Gastroesophageal sphincter (tissue), 4 donors: ENCODE measurements at regions not wholly inside any gene's neighbourhood (a gene's known extent, or its start where the extent isn't known, plus 50 kb on each side); places are given as distances from the start of the nearest gene placed in this dataset.

Experiments used
- ATAC-seq: fragments of 150-250 bp; one replicate; pipeline ENCODE4 v1.9.1; 2016; ENCODE audit warnings: mild to moderate bottlenecking, moderate library complexity
- H3K27ac ChIP-seq, 4 donors: fragments of 200-600 bp; sonication (generic) in 3 of 4; 1 replicate in 3 of 4; 2 replicates in 1 of 4; pipeline ENCODE4 v1.5.1; 2016 to 2019
- H3K27me3 ChIP-seq: fragments of 200-600 bp; sonication (generic); one replicate; pipeline ENCODE4 v1.5.1; 2019
- H3K36me3 ChIP-seq, 2 donors: fragments of 200-600 bp; sonication (generic); one replicate each; pipeline ENCODE4 v1.5.1; 2019; ENCODE audit warnings: control low read depth in 1 of 2
- H3K4me1 ChIP-seq, 3 donors: fragments of 200-600 bp; sonication (generic); 1 replicate in 2 of 3; 2 replicates in 1 of 3; pipeline ENCODE4 v1.5.1; 2016 to 2019; ENCODE audit warnings: control low read depth in 2 of 3
- H3K4me3 ChIP-seq, 2 donors: fragments of 200-600 bp; sonication (generic); one replicate each; pipeline ENCODE4 v1.5.1; 2019; ENCODE audit warnings: mild to moderate bottlenecking in 1 of 2, moderate library complexity in 1 of 2
- H3K9me3 ChIP-seq, 3 donors: fragments of 200-600 bp; sonication (generic); one replicate each; pipeline ENCODE4 v1.5.1; 2017 to 2019; ENCODE audit warnings: control low read depth in 2 of 3
- EP300 ChIP-seq: sonication (generic); formaldehyde crosslinking; IDR thresholded peaks from one replicate; pipeline ENCODE4 v1.6.1; 2017; ENCODE audit warnings: antibody characterized with exemption, mild to moderate bottlenecking
- POLR2A ChIP-seq, 2 donors: fragments of 450-650 bp; IDR thresholded peaks; one replicate each; pipeline ENCODE4 v1.6.1; 2017; ENCODE audit warnings: antibody characterized with exemption in 2 of 2, mild to moderate bottlenecking in 2 of 2, moderate library complexity in 1 of 2
- POLR2AphosphoS5 ChIP-seq: sonication (generic); formaldehyde crosslinking; IDR thresholded peaks from one replicate; pipeline ENCODE4 v1.6.1; 2017; ENCODE audit warnings: antibody characterized with exemption
- WGBS, 2 donors: methylation state at CpG; one replicate each; pipeline ENCODE4 v1.1.5; 2018; ENCODE audit warnings: low coverage in 1 of 2; 5-methylcytosine and 5-hydroxymethylcytosine counted together
- TF ChIP-seq, protein P1 (sequence below), 4 experiments: fragments of 200-600 bp in 2 of 4; fragments of 450-650 bp in 2 of 4; sonication (generic) in 1 of 4; IDR thresholded peaks; one replicate each; pipeline ENCODE4 v1.5.1; 2017 to 2019; ENCODE audit warnings: antibody characterized with exemption in 4 of 4, mild to moderate bottlenecking in 2 of 4, moderate library complexity in 2 of 4

DNA sequence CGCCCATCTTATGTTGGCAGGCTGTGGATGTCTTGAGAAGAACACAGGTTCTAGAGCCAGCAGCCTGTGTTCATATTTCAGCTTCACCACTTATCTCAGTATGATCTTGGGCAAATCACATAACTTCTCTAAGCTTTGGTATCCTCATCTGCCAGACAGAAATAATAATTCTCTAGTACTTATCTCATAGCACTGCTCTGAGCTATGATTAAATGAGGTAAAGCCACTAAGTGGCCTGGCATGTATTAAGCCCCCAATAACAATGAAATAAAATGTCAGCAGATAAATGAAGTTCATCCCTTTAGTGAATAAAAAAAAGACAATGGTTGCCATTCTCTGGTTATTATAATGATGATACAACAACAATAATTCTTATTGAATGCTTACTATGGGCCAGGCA is 104.9 kb upstream of the EEA1 start:
- ATAC-seq: no peak
- TF ChIP-seq, protein P1, sequence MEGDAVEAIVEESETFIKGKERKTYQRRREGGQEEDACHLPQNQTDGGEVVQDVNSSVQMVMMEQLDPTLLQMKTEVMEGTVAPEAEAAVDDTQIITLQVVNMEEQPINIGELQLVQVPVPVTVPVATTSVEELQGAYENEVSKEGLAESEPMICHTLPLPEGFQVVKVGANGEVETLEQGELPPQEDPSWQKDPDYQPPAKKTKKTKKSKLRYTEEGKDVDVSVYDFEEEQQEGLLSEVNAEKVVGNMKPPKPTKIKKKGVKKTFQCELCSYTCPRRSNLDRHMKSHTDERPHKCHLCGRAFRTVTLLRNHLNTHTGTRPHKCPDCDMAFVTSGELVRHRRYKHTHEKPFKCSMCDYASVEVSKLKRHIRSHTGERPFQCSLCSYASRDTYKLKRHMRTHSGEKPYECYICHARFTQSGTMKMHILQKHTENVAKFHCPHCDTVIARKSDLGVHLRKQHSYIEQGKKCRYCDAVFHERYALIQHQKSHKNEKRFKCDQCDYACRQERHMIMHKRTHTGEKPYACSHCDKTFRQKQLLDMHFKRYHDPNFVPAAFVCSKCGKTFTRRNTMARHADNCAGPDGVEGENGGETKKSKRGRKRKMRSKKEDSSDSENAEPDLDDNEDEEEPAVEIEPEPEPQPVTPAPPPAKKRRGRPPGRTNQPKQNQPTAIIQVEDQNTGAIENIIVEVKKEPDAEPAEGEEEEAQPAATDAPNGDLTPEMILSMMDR (IDR thresholded peaks at IDR 0.05): no peak
- TF ChIP-seq EP300 (no peak), POLR2AphosphoS5 (no peak), POLR2A (IDR thresholded peaks at IDR 0.05) (no peak)

DNA sequence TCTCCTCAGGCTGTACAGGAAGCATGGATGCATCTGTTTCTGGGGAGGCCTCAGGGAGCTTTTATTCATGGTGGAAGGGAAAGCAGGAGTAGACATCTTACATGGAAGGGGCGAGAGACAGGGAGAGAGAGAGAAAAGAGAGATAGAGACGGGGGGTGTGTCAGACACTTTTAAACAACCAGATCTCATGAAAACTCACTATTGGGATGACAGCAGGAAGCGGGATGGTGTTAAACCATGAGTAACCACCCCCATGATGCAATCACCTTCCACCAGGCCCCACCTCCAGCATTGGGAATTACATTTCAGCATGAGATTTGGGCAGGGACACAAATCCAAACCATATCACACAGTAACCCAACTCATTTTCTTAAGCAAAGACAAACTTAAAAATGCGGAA is 110.0 kb upstream of the EEA1 start:
- Histone ChIP-seq H3K4me3 (no peak overlapping the region), H3K4me1 (peaks cover 0 to 10% (median 0%) of the 10 kb centered on the region in 3 donors), H3K36me3 (no peaks in the 10 kb centered on the region), H3K27me3 (no peaks in the 10 kb centered on the region), H3K9me3 (no peaks in the 10 kb centered on the region), H3K27ac (no peak overlapping the region)
- WGBS, 2 donors: 88 to 100% methylated on average over 2 to 4 of the region's 4 CpGs
- ATAC-seq: no peak
- TF ChIP-seq EP300 (no peak), POLR2A (IDR thresholded peaks at IDR 0.05) (no peak), POLR2AphosphoS5 (no peak)
- TF ChIP-seq, protein P1 (IDR thresholded peaks at IDR 0.05): no peak

More for the DNA sequence above, 104.9 kb upstream of the EEA1 start:
- no peaks in the 10 kb centered on the region for H3K36me3 ChIP-seq
- 100% methylated on average over 1 of the region's 1 CpG; no CpG with 5 or more reads in 1 of the 2 donors for WGBS, 2 donors
- no peaks in the 10 kb centered on the region for H3K27me3 ChIP-seq
- H3K4me1 ChIP-seq: peaks cover 0 to 18% (median 0%) of the 10 kb centered on the region in 3 donors
- no peak overlapping the region for H3K27ac ChIP-seq
- no peaks in the 10 kb centered on the region for H3K9me3 ChIP-seq
- H3K4me3 ChIP-seq: no peak overlapping the region

DNA sequence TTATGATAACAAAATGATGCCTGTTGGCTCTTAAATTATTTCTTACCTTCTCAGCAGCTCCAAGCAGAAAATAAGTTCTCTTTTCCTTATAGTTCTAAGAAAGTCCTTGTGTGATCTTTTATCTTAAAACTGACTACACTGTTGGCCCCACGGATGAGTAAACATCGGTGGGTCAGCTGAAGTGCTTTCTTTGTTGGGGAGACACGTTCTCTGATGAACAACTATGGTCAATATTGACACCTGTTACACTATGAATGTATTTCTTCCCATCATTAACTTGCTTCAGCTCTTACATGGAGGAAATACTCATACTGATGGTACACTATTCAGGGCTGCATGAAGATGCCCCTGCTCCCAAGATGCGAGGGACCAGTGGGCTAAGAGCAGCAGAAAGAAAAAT is 110.8 kb upstream of the EEA1 start:
- no peak for ATAC-seq
- Histone ChIP-seq H3K36me3 (no peaks in the 10 kb centered on the region), H3K4me1 (peaks cover 0 to 10% (median 0%) of the 10 kb centered on the region in 3 donors), H3K9me3 (no peaks in the 10 kb centered on the region), H3K27me3 (no peaks in the 10 kb centered on the region), H3K4me3 (no peak overlapping the region), H3K27ac (no peak overlapping the region)
- TF ChIP-seq EP300: no peak
- TF ChIP-seq, protein P1 (IDR thresholded peaks at IDR 0.05): no peak
- 81 to 82% methylated on average over 3 to 4 of the region's 4 CpGs for WGBS, 2 donors

DNA sequence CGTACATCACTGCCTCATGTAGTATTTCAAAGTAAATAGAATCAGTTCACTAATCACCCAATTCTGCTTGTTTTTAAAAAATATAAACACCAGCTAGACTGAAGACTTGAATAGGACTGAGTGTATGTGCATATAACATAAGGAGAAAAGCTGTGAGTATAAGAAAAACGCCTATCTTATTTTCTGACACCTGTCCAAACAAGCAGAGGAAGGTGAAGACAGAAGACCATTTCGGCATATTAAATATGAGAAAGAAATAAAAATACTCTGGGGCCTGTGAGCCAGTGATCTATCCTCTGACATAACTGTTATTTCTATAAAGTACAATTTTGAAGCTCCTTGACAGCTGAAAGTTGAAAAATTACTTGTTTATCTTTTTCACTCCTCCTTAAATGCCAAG is 111.3 kb upstream of the EEA1 start:
- ATAC-seq: no peak
- H3K9me3 ChIP-seq: no peaks in the 10 kb centered on the region
- no peak overlapping the region for H3K27ac ChIP-seq
- H3K4me1 ChIP-seq: peaks cover 0 to 10% (median 0%) of the 10 kb centered on the region in 3 donors
- H3K27me3 ChIP-seq: no peaks in the 10 kb centered on the region
- TF ChIP-seq, protein P1 (IDR thresholded peaks at IDR 0.05): no peak
- TF ChIP-seq EP300 (no peak), POLR2AphosphoS5 (no peak), POLR2A (IDR thresholded peaks at IDR 0.05) (no peak)
- 75 to 94% methylated on average over 3 of the region's 3 CpGs for whole genome bisulfite sequencing, 2 donors
- no peaks in the 10 kb centered on the region for H3K36me3 ChIP-seq
- H3K4me3 ChIP-seq: no peak overlapping the region

DNA sequence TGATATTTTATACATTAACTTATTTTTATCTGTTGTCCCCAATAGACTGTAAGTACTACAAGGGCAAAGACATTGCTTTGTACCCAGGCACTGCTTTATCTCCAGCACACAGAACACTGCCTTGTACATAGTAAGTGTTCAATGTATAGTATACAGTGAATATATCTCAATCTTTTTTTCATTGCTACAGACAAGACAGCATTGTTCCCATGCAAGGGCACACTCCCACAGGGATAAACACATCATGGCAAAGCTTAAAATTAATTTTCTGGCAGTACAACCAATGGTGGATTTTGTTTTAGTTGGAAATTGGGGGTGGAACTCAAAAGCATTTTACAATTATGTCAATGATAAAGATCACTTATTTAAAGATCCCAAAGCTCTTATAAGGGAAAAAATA is 112.3 kb upstream of the EEA1 start:
- H3K27me3 ChIP-seq: no peaks in the 10 kb centered on the region
- no peaks in the 10 kb centered on the region for H3K9me3 ChIP-seq
- H3K4me3 ChIP-seq: no peak overlapping the region
- H3K36me3 ChIP-seq: no peaks in the 10 kb centered on the region
- TF ChIP-seq POLR2A (IDR thresholded peaks at IDR 0.05) (no peak), POLR2AphosphoS5 (no peak), EP300 (no peak)
- TF ChIP-seq, protein P1 (IDR thresholded peaks at IDR 0.05): no peak
- ATAC-seq: no peak
- H3K4me1 ChIP-seq: peaks cover 0 to 10% (median 0%) of the 10 kb centered on the region in 3 donors
- no peak overlapping the region for H3K27ac ChIP-seq
